H1 (cell line): ENCODE measurements at regions not wholly inside any gene's neighbourhood (a gene's known extent, or its start where the extent isn't known, plus 50 kb on each side); places are given as distances from the start of the nearest gene placed in this dataset.

Experiments used
- BCL11A ChIP-seq, 2 experiments: IDR thresholded peaks; one replicate each; pipeline ENCODE4 v1.6.1; 2011; ENCODE audit warnings: low read depth in 2 of 2, low read length in 2 of 2, mild to moderate bottlenecking in 2 of 2
- CBX8 ChIP-seq: fragments of 300-800, 300-1000 bp; sonication (generic); IDR thresholded peaks from 2 replicates; pipeline ENCODE4 v1.7.1; 2016; ENCODE audit warnings: low read depth, low read length, borderline replicate concordance
- GABPA ChIP-seq: IDR thresholded peaks from 2 replicates; pipeline ENCODE4 v1.6.1; 2011; ENCODE audit warnings: mild to moderate bottlenecking, low read length, moderate library complexity, borderline replicate concordance; ENCODE audit not compliant: insufficient read depth
- KDM1A ChIP-seq: fragments of 200-600, 300-600 bp; sonication (generic); IDR thresholded peaks from 2 replicates; pipeline ENCODE4 v1.7.1; 2016; ENCODE audit warnings: mild to moderate bottlenecking, low read length, borderline replicate concordance
- RFX5 ChIP-seq: IDR thresholded peaks from 2 replicates; pipeline ENCODE4 v1.6.1; 2011; ENCODE audit warnings: low read depth, low read length, improper control_type of control experiment, borderline replicate concordance
- RNF2 ChIP-seq: fragments of 200-900, 300-1000 bp; sonication (generic); IDR thresholded peaks from 2 replicates; pipeline ENCODE4 v1.7.1; 2016; ENCODE audit warnings: borderline replicate concordance, low read depth, mild to moderate bottlenecking, antibody characterized with exemption, low read length; ENCODE audit not compliant: poor library complexity, severe bottlenecking; ENCODE audit errors: missing control alignments
- SP4 ChIP-seq: IDR thresholded peaks from 2 replicates; pipeline ENCODE4 v1.6.1; 2012; ENCODE audit warnings: low read length, inconsistent platforms
- TF ChIP-seq, protein P1 (sequence below): fragments of 300-600 bp; sonication (generic); IDR thresholded peaks from 2 replicates; pipeline ENCODE4 v1.7.1; 2012; ENCODE audit warnings: low read length, moderate library complexity, mild to moderate bottlenecking, inconsistent platforms; ENCODE audit not compliant: insufficient replicate concordance

GRCh38 chr11:98036810-98037209 lies 983.9 kb upstream of the CNTN5 start (continued):
- TF ChIP-seq, protein P1, sequence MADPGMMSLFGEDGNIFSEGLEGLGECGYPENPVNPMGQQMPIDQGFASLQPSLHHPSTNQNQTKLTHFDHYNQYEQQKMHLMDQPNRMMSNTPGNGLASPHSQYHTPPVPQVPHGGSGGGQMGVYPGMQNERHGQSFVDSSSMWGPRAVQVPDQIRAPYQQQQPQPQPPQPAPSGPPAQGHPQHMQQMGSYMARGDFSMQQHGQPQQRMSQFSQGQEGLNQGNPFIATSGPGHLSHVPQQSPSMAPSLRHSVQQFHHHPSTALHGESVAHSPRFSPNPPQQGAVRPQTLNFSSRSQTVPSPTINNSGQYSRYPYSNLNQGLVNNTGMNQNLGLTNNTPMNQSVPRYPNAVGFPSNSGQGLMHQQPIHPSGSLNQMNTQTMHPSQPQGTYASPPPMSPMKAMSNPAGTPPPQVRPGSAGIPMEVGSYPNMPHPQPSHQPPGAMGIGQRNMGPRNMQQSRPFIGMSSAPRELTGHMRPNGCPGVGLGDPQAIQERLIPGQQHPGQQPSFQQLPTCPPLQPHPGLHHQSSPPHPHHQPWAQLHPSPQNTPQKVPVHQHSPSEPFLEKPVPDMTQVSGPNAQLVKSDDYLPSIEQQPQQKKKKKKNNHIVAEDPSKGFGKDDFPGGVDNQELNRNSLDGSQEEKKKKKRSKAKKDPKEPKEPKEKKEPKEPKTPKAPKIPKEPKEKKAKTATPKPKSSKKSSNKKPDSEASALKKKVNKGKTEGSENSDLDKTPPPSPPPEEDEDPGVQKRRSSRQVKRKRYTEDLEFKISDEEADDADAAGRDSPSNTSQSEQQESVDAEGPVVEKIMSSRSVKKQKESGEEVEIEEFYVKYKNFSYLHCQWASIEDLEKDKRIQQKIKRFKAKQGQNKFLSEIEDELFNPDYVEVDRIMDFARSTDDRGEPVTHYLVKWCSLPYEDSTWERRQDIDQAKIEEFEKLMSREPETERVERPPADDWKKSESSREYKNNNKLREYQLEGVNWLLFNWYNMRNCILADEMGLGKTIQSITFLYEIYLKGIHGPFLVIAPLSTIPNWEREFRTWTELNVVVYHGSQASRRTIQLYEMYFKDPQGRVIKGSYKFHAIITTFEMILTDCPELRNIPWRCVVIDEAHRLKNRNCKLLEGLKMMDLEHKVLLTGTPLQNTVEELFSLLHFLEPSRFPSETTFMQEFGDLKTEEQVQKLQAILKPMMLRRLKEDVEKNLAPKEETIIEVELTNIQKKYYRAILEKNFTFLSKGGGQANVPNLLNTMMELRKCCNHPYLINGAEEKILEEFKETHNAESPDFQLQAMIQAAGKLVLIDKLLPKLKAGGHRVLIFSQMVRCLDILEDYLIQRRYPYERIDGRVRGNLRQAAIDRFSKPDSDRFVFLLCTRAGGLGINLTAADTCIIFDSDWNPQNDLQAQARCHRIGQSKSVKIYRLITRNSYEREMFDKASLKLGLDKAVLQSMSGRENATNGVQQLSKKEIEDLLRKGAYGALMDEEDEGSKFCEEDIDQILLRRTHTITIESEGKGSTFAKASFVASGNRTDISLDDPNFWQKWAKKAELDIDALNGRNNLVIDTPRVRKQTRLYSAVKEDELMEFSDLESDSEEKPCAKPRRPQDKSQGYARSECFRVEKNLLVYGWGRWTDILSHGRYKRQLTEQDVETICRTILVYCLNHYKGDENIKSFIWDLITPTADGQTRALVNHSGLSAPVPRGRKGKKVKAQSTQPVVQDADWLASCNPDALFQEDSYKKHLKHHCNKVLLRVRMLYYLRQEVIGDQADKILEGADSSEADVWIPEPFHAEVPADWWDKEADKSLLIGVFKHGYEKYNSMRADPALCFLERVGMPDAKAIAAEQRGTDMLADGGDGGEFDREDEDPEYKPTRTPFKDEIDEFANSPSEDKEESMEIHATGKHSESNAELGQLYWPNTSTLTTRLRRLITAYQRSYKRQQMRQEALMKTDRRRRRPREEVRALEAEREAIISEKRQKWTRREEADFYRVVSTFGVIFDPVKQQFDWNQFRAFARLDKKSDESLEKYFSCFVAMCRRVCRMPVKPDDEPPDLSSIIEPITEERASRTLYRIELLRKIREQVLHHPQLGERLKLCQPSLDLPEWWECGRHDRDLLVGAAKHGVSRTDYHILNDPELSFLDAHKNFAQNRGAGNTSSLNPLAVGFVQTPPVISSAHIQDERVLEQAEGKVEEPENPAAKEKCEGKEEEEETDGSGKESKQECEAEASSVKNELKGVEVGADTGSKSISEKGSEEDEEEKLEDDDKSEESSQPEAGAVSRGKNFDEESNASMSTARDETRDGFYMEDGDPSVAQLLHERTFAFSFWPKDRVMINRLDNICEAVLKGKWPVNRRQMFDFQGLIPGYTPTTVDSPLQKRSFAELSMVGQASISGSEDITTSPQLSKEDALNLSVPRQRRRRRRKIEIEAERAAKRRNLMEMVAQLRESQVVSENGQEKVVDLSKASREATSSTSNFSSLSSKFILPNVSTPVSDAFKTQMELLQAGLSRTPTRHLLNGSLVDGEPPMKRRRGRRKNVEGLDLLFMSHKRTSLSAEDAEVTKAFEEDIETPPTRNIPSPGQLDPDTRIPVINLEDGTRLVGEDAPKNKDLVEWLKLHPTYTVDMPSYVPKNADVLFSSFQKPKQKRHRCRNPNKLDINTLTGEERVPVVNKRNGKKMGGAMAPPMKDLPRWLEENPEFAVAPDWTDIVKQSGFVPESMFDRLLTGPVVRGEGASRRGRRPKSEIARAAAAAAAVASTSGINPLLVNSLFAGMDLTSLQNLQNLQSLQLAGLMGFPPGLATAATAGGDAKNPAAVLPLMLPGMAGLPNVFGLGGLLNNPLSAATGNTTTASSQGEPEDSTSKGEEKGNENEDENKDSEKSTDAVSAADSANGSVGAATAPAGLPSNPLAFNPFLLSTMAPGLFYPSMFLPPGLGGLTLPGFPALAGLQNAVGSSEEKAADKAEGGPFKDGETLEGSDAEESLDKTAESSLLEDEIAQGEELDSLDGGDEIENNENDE, result no peak
- TF ChIP-seq BCL11A (IDR thresholded peaks at IDR 0.05; ENCODE audit: low read depth in 2 of 2, low read length in 2 of 2) (no peak), RFX5 (no peak), RNF2 (no peak), SP4 (no peak), KDM1A (no peak), GABPA (no peak), CBX8 (no peak)
